Jurkat, Clone E6-1 (cell line): ENCODE measurements at regions not wholly inside any gene's neighbourhood (a gene's known extent, or its start where the extent isn't known, plus 50 kb on each side); places are given as distances from the start of the nearest gene placed in this dataset.

Experiments
- DNase-seq: peaks from one replicate; pipeline ENCODE4 v3.0.0-alpha.2; 2011; ENCODE audit warnings: low read depth, low spot score
- H3K4me3 ChIP-seq: 2 replicates; pipeline ENCODE4 v1.5.1; 2011; ENCODE audit warnings: mild to moderate bottlenecking, low read length, control low read depth, moderate library complexity

- no peak overlapping the region for H3K4me3 ChIP-seq
- no peak for DNase-seq
Observed at GRCh38 chr15:69784798-69785566, 312.7 kb downstream of the TLE3 start.

GRCh38 chr15:69786136-69786701 lies 311.5 kb downstream of the TLE3 start:
- no peak for DNase-seq
- no peak overlapping the region for H3K4me3 ChIP-seq

GRCh38 chr15:69787791-69788190 lies 309.9 kb downstream of the TLE3 start:
- no peak overlapping the region for H3K4me3 ChIP-seq
- DNase-seq = no peak

- DNase-seq = no peak
- no peak overlapping the region for H3K4me3 ChIP-seq
Observed at GRCh38 chr15:69789648-69790393, 307.9 kb downstream of the TLE3 start.

GRCh38 chr15:69790632-69791031 lies 307.1 kb downstream of the TLE3 start:
- no peak for DNase-seq
- H3K4me3 ChIP-seq = no peak overlapping the region

- no peak overlapping the region for H3K4me3 ChIP-seq
- DNase-seq = no peak
Observed at GRCh38 chr15:69792823-69793222, 304.9 kb downstream of the TLE3 start.

GRCh38 chr15:69793431-69793780 lies 304.3 kb downstream of the TLE3 start:
- DNase-seq = no peak
- H3K4me3 ChIP-seq = no peak overlapping the region

GRCh38 chr15:69793781-69794451 lies 303.8 kb downstream of the TLE3 start:
- no peak for DNase-seq
- no peak overlapping the region for H3K4me3 ChIP-seq

GRCh38 chr15:69794645-69795469 lies 302.9 kb downstream of the TLE3 start:
- H3K4me3 ChIP-seq = no peak overlapping the region
- no peak for DNase-seq

- H3K4me3 ChIP-seq = no peak overlapping the region
- no peak for DNase-seq
Observed at GRCh38 chr15:69795601-69796000, 302.1 kb downstream of the TLE3 start.

- no peak overlapping the region for H3K4me3 ChIP-seq
- no peak for DNase-seq
Observed at GRCh38 chr15:69797051-69797595, 300.6 kb downstream of the TLE3 start.

- H3K4me3 ChIP-seq = no peak overlapping the region
- DNase-seq = no peak
Observed at GRCh38 chr15:69797615-69798014, 300.1 kb downstream of the TLE3 start.

- DNase-seq = no peak
- H3K4me3 ChIP-seq = no peak overlapping the region
Observed at GRCh38 chr15:69798481-69799250, 299.1 kb downstream of the TLE3 start.

GRCh38 chr15:69801144-69801543 lies 296.6 kb downstream of the TLE3 start:
- DNase-seq = no peak
- H3K4me3 ChIP-seq = no peak overlapping the region

GRCh38 chr15:69802432-69802831 lies 295.3 kb downstream of the TLE3 start:
- no peak overlapping the region for H3K4me3 ChIP-seq
- no peak for DNase-seq

- H3K4me3 ChIP-seq = no peak overlapping the region
- no peak for DNase-seq
Observed at GRCh38 chr15:69804786-69805185, 292.9 kb downstream of the TLE3 start.

- H3K4me3 ChIP-seq = no peak overlapping the region
- no peak for DNase-seq
Observed at GRCh38 chr15:69805248-69805953, 292.3 kb downstream of the TLE3 start.
